IMR-90 (cell line): ENCODE measurements at regions not wholly inside any gene's neighbourhood (a gene's known extent, or its start where the extent isn't known, plus 50 kb on each side); places are given as distances from the start of the nearest gene placed in this dataset.

Experiments
- ATAC-seq: fragments of 200-7000 bp; cut with Tn5 transposase; 2 replicates; pipeline ENCODE4 v1.9.1; 2020; ENCODE audit warnings: low read depth, mild to moderate bottlenecking, moderate library complexity
- BruUV-seq: library from RNA; stranded (reverse); fragments of 400-500 nt; replicated peaks from 2 replicates; lab custom pipeline; 2021; lab: Mats Ljungman, UMichigan
- CTCF ChIA-PET: fragments of 300-600 bp; formaldehyde crosslinking; extraction: SDS; loops from one replicate; lab custom pipeline; 2021; ENCODE audit warnings: antibody characterized with exemption; lab: Yijun Ruan, JAX
- POLR2A ChIA-PET: fragments of 300-600 bp; sonication (Branson Sonifier 250); formaldehyde crosslinking; loops from one replicate; lab custom pipeline; 2022; ENCODE audit warnings: antibody characterized with exemption; ENCODE audit not compliant: unreplicated experiment; lab: Charles Lee
- DNase-seq: peaks from one replicate; pipeline ENCODE4 v3.0.0; 2013
- H2AFZ ChIP-seq: replicated peaks from 2 replicates; pipeline ENCODE3; 2013; ENCODE audit warnings: low read length, mild to moderate bottlenecking; ENCODE audit not compliant: poor library complexity
- H2AK5ac ChIP-seq: 2 replicates; pipeline ENCODE4 v1.6.1; 2013; ENCODE audit warnings: low read depth, low read length, inconsistent platforms
- H2AK9ac ChIP-seq: replicated peaks from 2 replicates; pipeline ENCODE3; 2013; ENCODE audit warnings: mild to moderate bottlenecking, low read depth, low read length, moderate library complexity; ENCODE audit not compliant: poor library complexity
- H2BK120ac ChIP-seq: 2 replicates; pipeline ENCODE4 v1.6.1; 2013; ENCODE audit warnings: low read depth, low read length, inconsistent platforms
- H2BK15ac ChIP-seq: 3 replicates; pipeline ENCODE4 v1.6.1; 2013; ENCODE audit warnings: low read depth, low read length, inconsistent platforms
- H2BK20ac ChIP-seq: 2 replicates; pipeline ENCODE4 v1.6.1; 2013; ENCODE audit warnings: low read depth, mild to moderate bottlenecking, inconsistent platforms, low read length, moderate library complexity
- H2BK5ac ChIP-seq: 2 replicates; pipeline ENCODE4 v1.6.1; 2013; ENCODE audit warnings: mild to moderate bottlenecking, low read depth, low read length, inconsistent platforms; ENCODE audit not compliant: poor library complexity, severe bottlenecking
- H3K14ac ChIP-seq: replicated peaks from 2 replicates; pipeline ENCODE4 v1.6.1; 2013; ENCODE audit warnings: low read depth, low read length, inconsistent platforms
- H3K18ac ChIP-seq: 2 replicates; pipeline ENCODE4 v1.6.1; 2013; ENCODE audit warnings: low read depth, low read length, control low read depth
- H3K23ac ChIP-seq: 2 replicates; pipeline ENCODE4 v1.6.1; 2013; ENCODE audit warnings: low read depth, low read length, inconsistent platforms
- H3K27ac ChIP-seq: 2 replicates; pipeline ENCODE4 v1.5.1; 2013; ENCODE audit warnings: mild to moderate bottlenecking, control low read depth, low read length; ENCODE audit not compliant: insufficient read depth
- H3K27me3 ChIP-seq: 2 replicates; pipeline ENCODE4 v1.6.1; 2013; ENCODE audit warnings: low read length; ENCODE audit not compliant: control insufficient read depth, insufficient read depth
- H3K36me3 ChIP-seq: 2 replicates; pipeline ENCODE4 v1.6.1; 2013; ENCODE audit warnings: low read length, mixed read lengths; ENCODE audit not compliant: control insufficient read depth, insufficient read depth
- H3K4ac ChIP-seq: 2 replicates; pipeline ENCODE4 v1.6.1; 2013; ENCODE audit warnings: low read depth, low read length, inconsistent platforms
- H3K4me1 ChIP-seq: 2 replicates; pipeline ENCODE4 v1.6.1; 2013; ENCODE audit warnings: low read length, mixed read lengths; ENCODE audit not compliant: control insufficient read depth, insufficient read depth
- H3K4me2 ChIP-seq: 2 replicates; pipeline ENCODE4 v1.6.1; 2013; ENCODE audit warnings: low read depth, mild to moderate bottlenecking, control low read depth, low read length, moderate library complexity
- H3K4me3 ChIP-seq: 2 replicates; pipeline ENCODE4 v1.5.1; 2013; ENCODE audit warnings: low read depth, mild to moderate bottlenecking, control low read depth, low read length, moderate library complexity; ENCODE audit not compliant: insufficient read depth
- H3K56ac ChIP-seq: 2 replicates; pipeline ENCODE4 v1.6.1; 2013; ENCODE audit warnings: low read length, inconsistent platforms; ENCODE audit not compliant: insufficient read depth; ENCODE audit errors: extremely low read depth
- H3K79me1 ChIP-seq, 2 experiments: 2 replicates each; pipeline ENCODE4 v1.6.1; 2013; ENCODE audit warnings: low read length in 2 of 2, inconsistent platforms in 1 of 2, low read depth in 1 of 2
- H3K9ac ChIP-seq: 2 replicates; pipeline ENCODE4 v1.6.1; 2013; ENCODE audit warnings: low read depth, low read length, control low read depth
- H3K9me1 ChIP-seq: 2 replicates; pipeline ENCODE4 v1.6.1; 2013; ENCODE audit warnings: low read length, inconsistent platforms; ENCODE audit not compliant: insufficient read depth
- H3K9me3 ChIP-seq: 2 replicates; pipeline ENCODE4 v1.6.1; 2013; ENCODE audit warnings: low read length; ENCODE audit not compliant: control insufficient read depth, insufficient read depth
- H4K20me1 ChIP-seq: 2 replicates; pipeline ENCODE4 v1.6.1; 2013; ENCODE audit warnings: low read length, inconsistent platforms; ENCODE audit not compliant: insufficient read depth
- H4K5ac ChIP-seq: 2 replicates; pipeline ENCODE4 v1.6.1; 2013; ENCODE audit warnings: mild to moderate bottlenecking, low read depth, low read length, control low read depth
- H4K8ac ChIP-seq, 2 experiments: 2 replicates each; pipeline ENCODE4 v1.6.1; 2013; ENCODE audit warnings: low read depth in 2 of 2, low read length in 2 of 2, control low read depth in 1 of 2, inconsistent platforms in 1 of 2
- H4K91ac ChIP-seq: 2 replicates; pipeline ENCODE4 v1.6.1; 2013; ENCODE audit warnings: low read depth, low read length, inconsistent platforms; ENCODE audit not compliant: insufficient read depth
- BHLHE40 ChIP-seq: fragments of 150-350 bp; IDR thresholded peaks from 2 replicates; pipeline ENCODE4 v1.6.1; 2016; ENCODE audit warnings: mild to moderate bottlenecking, low read depth, low read length
- CEBPB ChIP-seq: IDR thresholded peaks from 2 replicates; pipeline ENCODE4 v1.6.1; 2012; ENCODE audit warnings: low read depth, low read length, improper control_type of control experiment
- CHD1 ChIP-seq: IDR thresholded peaks from 2 replicates; pipeline ENCODE4 v1.6.1; 2012; ENCODE audit warnings: low read depth, low read length, improper control_type of control experiment
- CTCF ChIP-seq: conservative IDR thresholded peaks from 2 replicates; pipeline ENCODE4 v1.5.1; 2012; ENCODE audit warnings: mild to moderate bottlenecking, low read depth, low read length, improper control_type of control experiment
- ELK1 ChIP-seq: fragments of 150-350 bp; IDR thresholded peaks from 2 replicates; pipeline ENCODE4 v1.6.1; 2016; ENCODE audit warnings: low read depth, mild to moderate bottlenecking, low read length, moderate library complexity, borderline replicate concordance
- FOS ChIP-seq: fragments of 150-350 bp; IDR thresholded peaks from 2 replicates; pipeline ENCODE4 v1.6.1; 2016; ENCODE audit warnings: low read depth, low read length
- MAFK ChIP-seq: IDR thresholded peaks from 2 replicates; pipeline ENCODE4 v1.6.1; 2012; ENCODE audit warnings: low read depth, low read length, improper control_type of control experiment
- MAZ ChIP-seq: IDR thresholded peaks from 2 replicates; pipeline ENCODE4 v1.6.1; 2012; ENCODE audit warnings: low read depth, mild to moderate bottlenecking, low read length, improper control_type of control experiment, moderate library complexity, borderline replicate concordance
- MXI1 ChIP-seq: IDR thresholded peaks from 2 replicates; pipeline ENCODE4 v1.6.1; 2012; ENCODE audit warnings: low read depth, mild to moderate bottlenecking, low read length, moderate library complexity, borderline replicate concordance
- NFE2L2 ChIP-seq: fragments of 150-350 bp; IDR thresholded peaks from 2 replicates; pipeline ENCODE4 v1.6.1; 2016; ENCODE audit warnings: low read depth, mild to moderate bottlenecking, low read length
- POLR2A ChIP-seq: IDR thresholded peaks from 2 replicates; pipeline ENCODE4 v1.6.1; 2012; ENCODE audit warnings: mild to moderate bottlenecking, low read depth, low read length
- RAD21 ChIP-seq: IDR thresholded peaks from 2 replicates; pipeline ENCODE4 v1.6.1; 2012; ENCODE audit warnings: low read length, improper control_type of control experiment
- RCOR1 ChIP-seq: IDR thresholded peaks from 2 replicates; pipeline ENCODE4 v1.6.1; 2012; ENCODE audit warnings: mild to moderate bottlenecking, low read length, improper control_type of control experiment; ENCODE audit not compliant: insufficient replicate concordance
- RFX5 ChIP-seq: IDR thresholded peaks from 2 replicates; pipeline ENCODE4 v1.8.0; 2012; ENCODE audit warnings: low read depth, mild to moderate bottlenecking, low read length, moderate library complexity
- SMC3 ChIP-seq: fragments of 150-350 bp; IDR thresholded peaks from 2 replicates; pipeline ENCODE4 v1.6.1; 2016; ENCODE audit warnings: low read depth, mild to moderate bottlenecking, antibody characterized with exemption, low read length, moderate library complexity
- USF2 ChIP-seq: fragments of 150-350 bp; IDR thresholded peaks from 2 replicates; pipeline ENCODE4 v1.6.1; 2017; ENCODE audit warnings: mild to moderate bottlenecking, antibody characterized with exemption, low read length, low read depth
- WGBS, 2 experiments: methylation state at CpG; one replicate each; pipeline versions ENCODE4 v1.1.5 to v1.1.7; 2013; ENCODE audit warnings: missing lambda C conversion rate in 2 of 2; ENCODE audit not compliant: insufficient read length in 1 of 2; ENCODE audit errors: extremely low coverage in 2 of 2; 5-methylcytosine and 5-hydroxymethylcytosine counted together
- dilution Hi-C: fragments of 300-500 bp; cut with HindIII; formaldehyde crosslinking; loops from one replicate; pipeline ENCODE4 v1.14.3; 2018; ENCODE audit warnings: low sequenced_read_pairs; ENCODE audit not compliant: unreplicated experiment
- in situ Hi-C: fragments of 300-500 bp; cut with MboI; formaldehyde crosslinking; loops from 3 replicates; pipeline ENCODE4 v1.14.3; 2019; ENCODE audit warnings: low sequenced_read_pairs, inconsistent platforms, mixed read lengths
- intact Hi-C: fragments of 100-400 bp; cut with micrococcal nuclease; formaldehyde crosslinking; loops from 2 replicates; pipeline ENCODE4 v1.10.0; 2022

- H2BK5ac ChIP-seq: no peak overlapping the region
- ChIA-PET CTCF (no interaction called here), POLR2A (no interaction called here)
- no peaks in the 10 kb centered on the region for H3K4me1 ChIP-seq
- H3K18ac ChIP-seq: no peak overlapping the region
- H3K9me1 ChIP-seq: no peaks in the 10 kb centered on the region
- no peak overlapping the region for H3K27ac ChIP-seq
- H4K91ac ChIP-seq: no peak overlapping the region
- TF ChIP-seq FOS: no peak
- TF ChIP-seq CTCF: no peak
- TF ChIP-seq SMC3: no peak
- TF ChIP-seq POLR2A: no peak
- no peak for TF ChIP-seq MAZ
- no peak for TF ChIP-seq BHLHE40
- TF ChIP-seq RFX5: no peak
- no peak for TF ChIP-seq CEBPB
- no peak for TF ChIP-seq USF2
- TF ChIP-seq CHD1: no peak
- TF ChIP-seq NFE2L2: no peak
- no peak for TF ChIP-seq MAFK
- TF ChIP-seq MXI1: no peak
- TF ChIP-seq RAD21: no peak
- TF ChIP-seq RCOR1: no peak
- TF ChIP-seq ELK1: no peak
- no peaks in the 10 kb centered on the region for H3K27me3 ChIP-seq
- no peak overlapping the region for H3K4ac ChIP-seq
- H2BK20ac ChIP-seq: no peak overlapping the region
- H2BK15ac ChIP-seq: no peak overlapping the region
- no peak overlapping the region for H3K14ac ChIP-seq
- H3K79me1 ChIP-seq: no peaks in the 10 kb centered on the region
- no peak overlapping the region for H3K23ac ChIP-seq
- intact Hi-C loops: no loop called here
- H3K56ac ChIP-seq: no peak overlapping the region
- in situ Hi-C loops: no loop called here
- H3K9me3 ChIP-seq: no peaks in the 10 kb centered on the region
- ATAC-seq (no peak), DNase-seq (no peak)
- no peak overlapping the region for H3K9ac ChIP-seq
- H3K4me2 ChIP-seq: no peak overlapping the region
- dilution Hi-C loops: no loop called here
- H4K5ac ChIP-seq: no peak overlapping the region
- no peak overlapping the region for H2AFZ ChIP-seq
- no peak overlapping the region for H2AK9ac ChIP-seq
- H4K8ac ChIP-seq: no peak overlapping the region
- H3K4me3 ChIP-seq: no peak overlapping the region
- no peak overlapping the region for H2AK5ac ChIP-seq
- H3K36me3 ChIP-seq: no peaks in the 10 kb centered on the region
- BruUV-seq: no TSS peak
- WGBS, 2 experiments: no CpG with 5 or more reads among the region's 3 CpGs
- no peaks in the 10 kb centered on the region for H4K20me1 ChIP-seq
- H2BK120ac ChIP-seq: no peak overlapping the region
Measured at GRCh38 chr4:19823781-19824180, 427.9 kb upstream of the SLIT2 start.
